ENCODE measurements at regions not wholly inside any gene's neighbourhood (a gene's known extent, or its start where the extent isn't known, plus 50 kb on each side); places are given as distances from the start of the nearest gene placed in this dataset.

GRCh38 chr1:63122079-63122478, 200.3 kb upstream of the FOXD3 start:
- TF ChIP-seq CTCF (IDR thresholded peaks at IDR 0.05; ENCODE audit: insufficient read depth, low read length) (no peak), POLR2AphosphoS5 (IDR thresholded peaks at IDR 0.05; ENCODE audit: low read depth) (no peak), REST (IDR thresholded peaks at IDR 0.05; ENCODE audit: insufficient replicate concordance, low read depth) (no peak)
